ENCODE measurements at regions not wholly inside any gene's neighbourhood (a gene's known extent, or its start where the extent isn't known, plus 50 kb on each side); places are given as distances from the start of the nearest gene placed in this dataset.

DNA sequence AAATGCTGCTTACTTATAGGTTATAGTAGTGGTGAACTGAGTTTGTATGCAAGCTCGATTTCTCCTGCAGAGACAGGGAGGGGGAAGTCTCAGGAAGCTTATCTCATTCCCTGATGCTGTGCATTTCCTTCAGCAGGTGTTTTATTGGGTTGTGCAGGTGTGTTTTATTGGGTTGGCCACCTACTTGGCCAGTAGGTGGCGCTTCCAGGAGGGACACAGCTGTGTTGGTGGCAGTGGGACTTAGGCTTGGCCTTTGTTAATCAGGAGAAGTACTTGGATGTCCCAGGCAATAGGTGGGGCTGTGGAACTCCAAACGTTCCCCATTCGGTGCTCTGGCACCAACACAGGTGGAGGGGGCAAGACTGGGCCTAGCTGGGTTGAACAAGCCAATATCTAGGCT, 196.0 kb upstream of the DCAF8L1 start:
- CTCF ChIA-PET: no interaction called here
- POLR2A ChIA-PET: no interaction called here
- no peak overlapping the region for H3K27ac ChIP-seq (ENCODE audit: low read length)
- no peak overlapping the region for H3K4me3 ChIP-seq (ENCODE audit: low read depth in 2 of 2, low read length in 2 of 2)
- no peaks in the 10 kb centered on the region for H3K9me3 ChIP-seq (ENCODE audit: control insufficient read depth, insufficient read depth, low read depth, low read length)
- no peaks in the 10 kb centered on the region for H3K27me3 ChIP-seq (ENCODE audit: control insufficient read depth, insufficient read depth, low read length)
- ATAC-seq (no peak), DNase-seq (ENCODE audit: low read depth, low spot score) (no peak)
- in situ Hi-C loops (cut with HindIII; ENCODE audit: low pct_unique_long_range_greater_than_20kb, low sequenced_read_pairs) (no loop called here), intact Hi-C loops (cut with micrococcal nuclease; ENCODE audit: unreplicated experiment) (no loop called here)
- BruUV-seq (replicated peaks): no TSS peak
- no peaks in the 10 kb centered on the region for H3K36me3 ChIP-seq (ENCODE audit: control insufficient read depth, insufficient read depth, low read length)
- H3K4me1 ChIP-seq (ENCODE audit: control insufficient read depth, insufficient read depth, low read length): no peaks in the 10 kb centered on the region
- TF ChIP-seq, protein P1, sequence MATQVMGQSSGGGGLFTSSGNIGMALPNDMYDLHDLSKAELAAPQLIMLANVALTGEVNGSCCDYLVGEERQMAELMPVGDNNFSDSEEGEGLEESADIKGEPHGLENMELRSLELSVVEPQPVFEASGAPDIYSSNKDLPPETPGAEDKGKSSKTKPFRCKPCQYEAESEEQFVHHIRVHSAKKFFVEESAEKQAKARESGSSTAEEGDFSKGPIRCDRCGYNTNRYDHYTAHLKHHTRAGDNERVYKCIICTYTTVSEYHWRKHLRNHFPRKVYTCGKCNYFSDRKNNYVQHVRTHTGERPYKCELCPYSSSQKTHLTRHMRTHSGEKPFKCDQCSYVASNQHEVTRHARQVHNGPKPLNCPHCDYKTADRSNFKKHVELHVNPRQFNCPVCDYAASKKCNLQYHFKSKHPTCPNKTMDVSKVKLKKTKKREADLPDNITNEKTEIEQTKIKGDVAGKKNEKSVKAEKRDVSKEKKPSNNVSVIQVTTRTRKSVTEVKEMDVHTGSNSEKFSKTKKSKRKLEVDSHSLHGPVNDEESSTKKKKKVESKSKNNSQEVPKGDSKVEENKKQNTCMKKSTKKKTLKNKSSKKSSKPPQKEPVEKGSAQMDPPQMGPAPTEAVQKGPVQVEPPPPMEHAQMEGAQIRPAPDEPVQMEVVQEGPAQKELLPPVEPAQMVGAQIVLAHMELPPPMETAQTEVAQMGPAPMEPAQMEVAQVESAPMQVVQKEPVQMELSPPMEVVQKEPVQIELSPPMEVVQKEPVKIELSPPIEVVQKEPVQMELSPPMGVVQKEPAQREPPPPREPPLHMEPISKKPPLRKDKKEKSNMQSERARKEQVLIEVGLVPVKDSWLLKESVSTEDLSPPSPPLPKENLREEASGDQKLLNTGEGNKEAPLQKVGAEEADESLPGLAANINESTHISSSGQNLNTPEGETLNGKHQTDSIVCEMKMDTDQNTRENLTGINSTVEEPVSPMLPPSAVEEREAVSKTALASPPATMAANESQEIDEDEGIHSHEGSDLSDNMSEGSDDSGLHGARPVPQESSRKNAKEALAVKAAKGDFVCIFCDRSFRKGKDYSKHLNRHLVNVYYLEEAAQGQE (IDR thresholded peaks at IDR 0.05; ENCODE audit: insufficient read depth in 1 of 2, low read depth in 2 of 2, low read length in 1 of 2): no peak
- TF ChIP-seq, protein P2, sequence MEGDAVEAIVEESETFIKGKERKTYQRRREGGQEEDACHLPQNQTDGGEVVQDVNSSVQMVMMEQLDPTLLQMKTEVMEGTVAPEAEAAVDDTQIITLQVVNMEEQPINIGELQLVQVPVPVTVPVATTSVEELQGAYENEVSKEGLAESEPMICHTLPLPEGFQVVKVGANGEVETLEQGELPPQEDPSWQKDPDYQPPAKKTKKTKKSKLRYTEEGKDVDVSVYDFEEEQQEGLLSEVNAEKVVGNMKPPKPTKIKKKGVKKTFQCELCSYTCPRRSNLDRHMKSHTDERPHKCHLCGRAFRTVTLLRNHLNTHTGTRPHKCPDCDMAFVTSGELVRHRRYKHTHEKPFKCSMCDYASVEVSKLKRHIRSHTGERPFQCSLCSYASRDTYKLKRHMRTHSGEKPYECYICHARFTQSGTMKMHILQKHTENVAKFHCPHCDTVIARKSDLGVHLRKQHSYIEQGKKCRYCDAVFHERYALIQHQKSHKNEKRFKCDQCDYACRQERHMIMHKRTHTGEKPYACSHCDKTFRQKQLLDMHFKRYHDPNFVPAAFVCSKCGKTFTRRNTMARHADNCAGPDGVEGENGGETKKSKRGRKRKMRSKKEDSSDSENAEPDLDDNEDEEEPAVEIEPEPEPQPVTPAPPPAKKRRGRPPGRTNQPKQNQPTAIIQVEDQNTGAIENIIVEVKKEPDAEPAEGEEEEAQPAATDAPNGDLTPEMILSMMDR (IDR thresholded peaks at IDR 0.05): peak; percentile 50

DNA sequence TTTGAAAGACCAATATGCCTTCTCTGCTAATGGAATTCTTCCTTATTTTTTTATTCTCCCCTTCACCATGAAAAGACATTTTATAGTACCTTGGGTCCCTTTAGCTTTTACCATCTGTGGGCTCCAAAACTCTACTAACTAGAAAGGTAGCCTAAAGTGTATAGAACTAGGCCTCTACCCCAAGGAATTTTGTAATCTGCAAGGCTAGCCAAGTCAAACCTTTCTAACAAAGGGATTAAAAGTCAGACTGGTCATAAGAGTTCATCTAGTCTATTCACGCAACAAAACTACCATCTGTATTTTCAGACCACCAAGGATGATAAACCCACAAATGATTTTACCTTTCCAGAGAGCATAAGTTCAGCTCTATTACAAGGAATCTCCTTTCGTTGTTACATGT, 189.5 kb upstream of the DCAF8L1 start:
- Histone ChIP-seq H3K27me3 (ENCODE audit: control insufficient read depth, insufficient read depth, low read length) (no peaks in the 10 kb centered on the region), H3K4me3 (ENCODE audit: low read depth in 2 of 2, low read length in 2 of 2) (no peak overlapping the region), H3K36me3 (ENCODE audit: control insufficient read depth, insufficient read depth, low read length) (no peaks in the 10 kb centered on the region), H3K27ac (ENCODE audit: low read length) (no peak overlapping the region), H3K9me3 (ENCODE audit: control insufficient read depth, insufficient read depth, low read depth, low read length) (no peaks in the 10 kb centered on the region), H3K4me1 (ENCODE audit: control insufficient read depth, insufficient read depth, low read length) (no peaks in the 10 kb centered on the region)
- in situ Hi-C loops (cut with HindIII; ENCODE audit: low pct_unique_long_range_greater_than_20kb, low sequenced_read_pairs): no loop called here
- ChIA-PET POLR2A (no interaction called here), CTCF (no interaction called here)
- TF ChIP-seq, protein P2 (IDR thresholded peaks at IDR 0.05): no peak
- no peak for TF ChIP-seq TCF7L2 (IDR thresholded peaks at IDR 0.05; ENCODE audit: low read depth, low read length)
- TF ChIP-seq, protein P1 (IDR thresholded peaks at IDR 0.05; ENCODE audit: insufficient read depth in 1 of 2, low read depth in 2 of 2, low read length in 1 of 2): no peak
- DNase-seq (ENCODE audit: low read depth, low spot score) (no peak), ATAC-seq (no peak)
- intact Hi-C loops (cut with micrococcal nuclease; ENCODE audit: unreplicated experiment): no loop called here
- BruUV-seq (replicated peaks): no TSS peak

All from Panc1 (cell line).